HUES6 (cell line): ENCODE measurements at regions not wholly inside any gene's neighbourhood (a gene's known extent, or its start where the extent isn't known, plus 50 kb on each side); places are given as distances from the start of the nearest gene placed in this dataset.

Experiments
- H3K27ac ChIP-seq: 2 replicates; pipeline ENCODE4 v1.7.0; 2013; ENCODE audit warnings: low read depth, mild to moderate bottlenecking, low read length, inconsistent platforms
- H3K27me3 ChIP-seq: 2 replicates; pipeline ENCODE4 v1.6.1; 2013; ENCODE audit warnings: low read length; ENCODE audit not compliant: control insufficient read depth, insufficient read depth
- H3K36me3 ChIP-seq: 2 replicates; pipeline ENCODE4 v1.6.1; 2013; ENCODE audit warnings: low read length; ENCODE audit not compliant: control insufficient read depth, insufficient read depth
- H3K4me1 ChIP-seq: 2 replicates; pipeline ENCODE4 v1.6.1; 2013; ENCODE audit warnings: low read length; ENCODE audit not compliant: control insufficient read depth, insufficient read depth
- H3K4me3 ChIP-seq: 2 replicates; pipeline ENCODE4 v1.5.1; 2013; ENCODE audit warnings: low read depth, low read length
- H3K9ac ChIP-seq: one replicate; pipeline ENCODE4 v1.6.1; 2013; ENCODE audit warnings: mild to moderate bottlenecking, low read length
- H3K9me3 ChIP-seq: 2 replicates; pipeline ENCODE4 v1.6.1; 2013; ENCODE audit warnings: low read depth, low read length; ENCODE audit not compliant: control insufficient read depth, insufficient read depth

DNA sequence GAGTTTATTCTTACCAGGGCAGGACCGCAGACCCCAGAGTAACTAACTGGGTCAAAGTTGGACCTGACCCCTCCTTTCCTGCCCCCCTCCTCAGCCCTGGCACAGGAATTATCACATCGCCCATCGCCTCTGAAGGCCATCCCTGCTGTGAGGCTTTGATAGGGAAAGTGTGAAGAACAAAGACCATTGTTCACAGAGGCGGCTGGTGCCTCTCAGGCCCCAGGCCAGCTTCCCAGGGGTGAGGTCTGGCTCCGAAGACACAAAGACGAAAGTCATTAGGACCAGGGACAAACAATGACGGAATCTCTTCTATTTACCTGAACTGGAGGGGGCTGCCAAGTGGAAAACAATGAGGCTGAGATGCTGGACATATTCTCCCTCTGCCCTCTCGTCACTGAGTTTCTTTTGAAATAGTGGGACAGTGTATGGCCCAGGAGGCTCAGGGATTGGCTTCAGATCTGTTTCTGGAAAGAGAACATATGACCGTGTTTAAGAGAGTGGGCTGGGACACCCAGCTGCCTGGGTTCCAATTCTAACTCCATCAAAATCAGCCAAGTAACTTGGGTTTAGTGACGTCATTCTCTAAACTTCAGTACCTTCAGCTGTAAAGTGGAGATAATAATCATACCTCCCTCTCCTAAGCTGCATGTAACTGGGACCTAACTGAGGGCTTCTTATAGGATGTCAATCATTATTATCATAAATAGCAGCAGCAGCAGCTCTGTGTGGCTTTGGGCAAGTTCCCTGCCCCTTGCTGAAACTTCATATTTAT, 769.4 kb downstream of the MED13L start:
- Histone ChIP-seq H3K4me1 (peaks cover 58% of the 10 kb centered on the region), H3K36me3 (no peaks in the 10 kb centered on the region), H3K27ac (peak overlapping the region; percentile 83; the same call in 1 of the 2 replicates), H3K4me3 (peak overlapping the region; percentile 30), H3K9ac (peak overlapping the region; percentile 71), H3K27me3 (peaks cover 14% of the 10 kb centered on the region), H3K9me3 (peaks cover 7% of the 10 kb centered on the region; the same call in 1 of the 2 replicates)

DNA sequence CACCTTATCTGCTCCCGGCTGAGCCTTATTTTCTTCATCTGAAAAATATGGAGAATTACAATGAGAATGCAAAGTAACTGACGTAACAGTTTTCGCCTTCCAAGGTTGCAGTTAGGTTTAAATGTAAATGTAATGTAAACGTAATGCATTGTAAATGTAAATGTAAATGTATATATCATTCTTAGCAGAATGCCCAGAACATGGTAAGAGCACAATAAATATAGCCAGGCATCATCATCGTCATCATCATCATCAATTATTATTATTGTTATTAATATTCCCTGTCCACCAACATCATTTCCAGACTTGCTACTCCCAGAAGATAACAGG, 770.0 kb downstream of the MED13L start:
- Histone ChIP-seq H3K36me3 (no peaks in the 10 kb centered on the region), H3K27ac (peak overlapping the region; percentile 83), H3K4me1 (peaks cover 57% of the 10 kb centered on the region), H3K9me3 (peaks cover 1% of the 10 kb centered on the region; the same call in 1 of the 2 replicates), H3K27me3 (peaks cover 14% of the 10 kb centered on the region), H3K9ac (peak overlapping the region; percentile 71), H3K4me3 (peak overlapping the region; percentile 30)

GRCh38 chr12:115506822-115507559, 770.5 kb downstream of the MED13L start:
- H3K9me3 ChIP-seq = no peaks in the 10 kb centered on the region
- peak overlapping the region; percentile 30; the same call in 1 of the 2 replicates for H3K4me3 ChIP-seq
- H3K4me1 ChIP-seq = peaks cover 52% of the 10 kb centered on the region
- H3K36me3 ChIP-seq = no peaks in the 10 kb centered on the region
- peaks cover 14% of the 10 kb centered on the region for H3K27me3 ChIP-seq
- peak overlapping the region; percentile 71 for H3K9ac ChIP-seq
- peak overlapping the region; percentile 83 for H3K27ac ChIP-seq

GRCh38 chr12:115504306-115505290, 772.9 kb downstream of the MED13L start:
- H3K9ac ChIP-seq = no peak overlapping the region
- no peaks in the 10 kb centered on the region for H3K36me3 ChIP-seq
- peaks cover 8% of the 10 kb centered on the region for H3K27me3 ChIP-seq
- peaks cover 44% of the 10 kb centered on the region for H3K4me1 ChIP-seq
- no peaks in the 10 kb centered on the region for H3K9me3 ChIP-seq
- no peak overlapping the region for H3K4me3 ChIP-seq
- H3K27ac ChIP-seq = no peak overlapping the region

GRCh38 chr12:115500872-115501271, 776.6 kb downstream of the MED13L start:
- no peak overlapping the region for H3K4me3 ChIP-seq
- no peak overlapping the region for H3K27ac ChIP-seq
- H3K9me3 ChIP-seq = no peaks in the 10 kb centered on the region
- no peaks in the 10 kb centered on the region for H3K36me3 ChIP-seq
- H3K27me3 ChIP-seq = no peaks in the 10 kb centered on the region
- H3K4me1 ChIP-seq = peaks cover 10% of the 10 kb centered on the region; the same call in 1 of the 2 replicates
- H3K9ac ChIP-seq = no peak overlapping the region

GRCh38 chr12:115495300-115495699, 782.2 kb downstream of the MED13L start:
- Histone ChIP-seq H3K4me3 (no peak overlapping the region), H3K9ac (no peak overlapping the region), H3K27me3 (no peaks in the 10 kb centered on the region), H3K27ac (no peak overlapping the region), H3K4me1 (no peaks in the 10 kb centered on the region; the same call in 1 of the 2 replicates), H3K36me3 (no peaks in the 10 kb centered on the region), H3K9me3 (no peaks in the 10 kb centered on the region)

GRCh38 chr12:115492553-115492952, 784.9 kb downstream of the MED13L start:
- Histone ChIP-seq H3K4me3 (no peak overlapping the region), H3K36me3 (no peaks in the 10 kb centered on the region), H3K27ac (no peak overlapping the region)

GRCh38 chr12:115491511-115492250, 785.8 kb downstream of the MED13L start:
- Histone ChIP-seq H3K4me1 (no peaks in the 10 kb centered on the region; the same call in 1 of the 2 replicates), H3K27me3 (no peaks in the 10 kb centered on the region), H3K4me3 (no peak overlapping the region), H3K36me3 (no peaks in the 10 kb centered on the region), H3K9ac (no peak overlapping the region), H3K9me3 (no peaks in the 10 kb centered on the region), H3K27ac (no peak overlapping the region)

More at GRCh38 chr12:115492553-115492952, 784.9 kb downstream of the MED13L start:
- H3K4me1 ChIP-seq = no peaks in the 10 kb centered on the region; the same call in 1 of the 2 replicates
- no peaks in the 10 kb centered on the region for H3K9me3 ChIP-seq
- H3K9ac ChIP-seq = no peak overlapping the region
- no peaks in the 10 kb centered on the region for H3K27me3 ChIP-seq

DNA sequence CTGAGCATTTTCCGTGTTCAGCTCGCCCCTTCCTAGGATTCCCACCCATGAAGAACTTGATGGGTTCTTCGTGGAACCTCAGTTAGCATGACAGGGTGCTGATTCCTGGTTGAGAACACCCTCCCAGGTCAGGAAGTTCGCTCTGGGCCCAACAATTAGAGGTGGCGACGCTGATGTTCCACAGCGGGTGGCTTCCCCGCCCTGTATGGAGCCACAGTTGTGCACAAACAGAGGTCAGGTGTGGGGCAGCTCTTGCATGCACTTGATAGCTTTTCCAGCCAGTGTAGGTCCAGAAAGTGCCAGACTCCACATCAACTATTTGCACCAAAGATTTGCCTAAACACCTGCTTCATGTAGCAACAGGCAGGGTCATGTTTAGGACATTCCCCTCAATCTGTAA, 788.2 kb downstream of the MED13L start:
- no peaks in the 10 kb centered on the region for H3K36me3 ChIP-seq
- H3K27ac ChIP-seq = no peak overlapping the region
- H3K27me3 ChIP-seq = no peaks in the 10 kb centered on the region
- no peak overlapping the region for H3K9ac ChIP-seq
- H3K4me3 ChIP-seq = no peak overlapping the region
- no peaks in the 10 kb centered on the region for H3K4me1 ChIP-seq
- peaks cover 9% of the 10 kb centered on the region for H3K9me3 ChIP-seq

- Histone ChIP-seq H3K27ac (no peak overlapping the region), H3K36me3 (no peaks in the 10 kb centered on the region), H3K9me3 (peaks cover 17% of the 10 kb centered on the region), H3K4me1 (no peaks in the 10 kb centered on the region), H3K27me3 (no peaks in the 10 kb centered on the region), H3K4me3 (no peak overlapping the region), H3K9ac (no peak overlapping the region)
Observed at GRCh38 chr12:115485967-115486366, 791.5 kb downstream of the MED13L start.
